ENCODE measurements at regions not wholly inside any gene's neighbourhood (a gene's known extent, or its start where the extent isn't known, plus 50 kb on each side); places are given as distances from the start of the nearest gene placed in this dataset.

- TF ChIP-seq CTCF (conservative IDR thresholded peaks at IDR 0.05) (no peak), ZFX (IDR thresholded peaks at IDR 0.05) (no peak)
These were observed 500.1 kb upstream of the ID4 start for GRCh38 chr6:19337101-19337500.
